A549 (cell line): ENCODE measurements at regions not wholly inside any gene's neighbourhood (a gene's known extent, or its start where the extent isn't known, plus 50 kb on each side); places are given as distances from the start of the nearest gene placed in this dataset.
"Not testable (repeated sequence)": the region's sequence is repeated elsewhere in the genome, so short reads cannot be mapped to it uniquely, and the experiment has no call there.

Source experiments
- ATAC-seq, 2 experiments: fragments of 200-7000 bp in 1 of 2; fragments of >200 bp in 1 of 2; cut with Nextera tagmentation in 1 of 2; cut with Tn5 transposase in 1 of 2; 3 replicates each; pipeline versions ENCODE4 v1.8.0 to v1.9.1; 2018 to 2020; ENCODE audit warnings: mild to moderate bottlenecking in 1 of 2, moderate library complexity in 1 of 2
- CTCF ChIA-PET: fragments of 300-600 bp; sonication (Branson Sonifier 250); formaldehyde crosslinking; extraction: SDS; loops from one replicate; lab custom pipeline; 2021; ENCODE audit warnings: antibody characterized with exemption, inconsistent platforms; lab: Yijun Ruan, JAX
- POLR2A ChIA-PET: fragments of 350-600 bp; formaldehyde crosslinking; extraction: SDS; loops from one replicate; lab custom pipeline; 2021; ENCODE audit warnings: antibody characterized with exemption, inconsistent platforms; lab: Yijun Ruan, JAX
- DNase-seq, 2 experiments: peaks; one replicate each; pipeline versions ENCODE4 v3.0.0 to v3.0.0-alpha.2; 2011 to 2016; ENCODE audit warnings: low read depth in 1 of 2, low spot score in 1 of 2
- FAIRE-seq: peaks from 2 replicates; lab custom pipeline; 2011; peaks lifted over from hg19 to GRCh38; lab: Jason Lieb, UNC
- H3K27ac ChIP-seq, 2 experiments: fragments of >200 bp; sonication (Bioruptor Twin); formaldehyde crosslinking; 3 replicates each; pipeline ENCODE4 v1.5.1; 2016 to 2017
- H3K4me1 ChIP-seq: fragments of >200 bp; sonication (Bioruptor Twin); formaldehyde crosslinking; 3 replicates; pipeline ENCODE4 v1.6.1; 2016
- H3K4me2 ChIP-seq: fragments of >200 bp; sonication (Bioruptor Twin); formaldehyde crosslinking; 3 replicates; pipeline ENCODE4 v1.6.1; 2016
- H3K4me3 ChIP-seq: fragments of >200 bp; sonication (Bioruptor Twin); formaldehyde crosslinking; 3 replicates; pipeline ENCODE4 v1.5.1; 2016
- H3K9me3 ChIP-seq: fragments of >200 bp; sonication (Bioruptor Twin); formaldehyde crosslinking; 3 replicates; pipeline ENCODE4 v1.6.1; 2016
- ATOH8 ChIP-seq: fragments of 250-450 bp; sonication (Bioruptor Pico); IDR thresholded peaks from 2 replicates; pipeline ENCODE4 v1.5.0; 2020; ENCODE audit warnings: low read depth, mild to moderate bottlenecking, moderate library complexity
- CBX2 ChIP-seq: fragments of 200-600 bp; sonication (generic); IDR thresholded peaks from 2 replicates; pipeline ENCODE4 v1.6.1; 2016; ENCODE audit warnings: low read depth, mild to moderate bottlenecking, borderline replicate concordance
- EP300 ChIP-seq, 2 experiments: fragments of >200 bp; sonication (Bioruptor Twin); formaldehyde crosslinking; IDR thresholded peaks; 2 replicates in 1 of 2; 3 replicates in 1 of 2; pipeline ENCODE4 v1.6.1; 2016 to 2017
- ESRRA ChIP-seq: fragments of 150-350 bp; IDR thresholded peaks from 2 replicates; pipeline ENCODE4 v1.6.1; 2014; ENCODE audit warnings: mild to moderate bottlenecking, low read length, borderline replicate concordance
- FOSB ChIP-seq: fragments of 250-450 bp; sonication (Bioruptor Pico); IDR thresholded peaks from 2 replicates; pipeline ENCODE4 v1.5.0; 2020; ENCODE audit warnings: mild to moderate bottlenecking, moderate library complexity
- FOSL2 ChIP-seq, 2 experiments: fragments of 450-650 bp in 1 of 2; fragments of >200 bp in 1 of 2; sonication (Bioruptor Twin) in 1 of 2; formaldehyde crosslinking; IDR thresholded peaks; 2 replicates each; pipeline versions ENCODE4 v1.5.0 to v1.6.1; 2016 to 2020; ENCODE audit warnings: mild to moderate bottlenecking in 1 of 2, moderate library complexity in 1 of 2
- FOXS1 ChIP-seq: fragments of 250-450 bp; sonication (Bioruptor Pico); IDR thresholded peaks from 2 replicates; pipeline ENCODE4 v1.5.0; 2020; ENCODE audit warnings: mild to moderate bottlenecking, moderate library complexity
- GATA3 ChIP-seq: IDR thresholded peaks from 2 replicates; pipeline ENCODE4 v1.6.1; 2012; ENCODE audit warnings: borderline replicate concordance
- HOXB5 ChIP-seq: fragments of 250-450 bp; sonication (Bioruptor Pico); IDR thresholded peaks from 2 replicates; pipeline ENCODE4 v1.5.0; 2020; ENCODE audit warnings: mild to moderate bottlenecking, moderate library complexity
- MYC ChIP-seq: IDR thresholded peaks from 2 replicates; pipeline ENCODE4 v1.6.1; 2012; ENCODE audit warnings: mild to moderate bottlenecking, inconsistent platforms, low read length, improper control_type of control experiment, borderline replicate concordance
- NFE2L2 ChIP-seq: fragments of 150-350 bp; conservative IDR thresholded peaks from 2 replicates; pipeline ENCODE4 v1.6.1; 2014; ENCODE audit warnings: low read length
- PBX3 ChIP-seq: IDR thresholded peaks from 2 replicates; pipeline ENCODE4 v1.6.1; 2012
- PHF8 ChIP-seq: fragments of 200-600 bp; sonication (generic); IDR thresholded peaks from 2 replicates; pipeline ENCODE4 v1.6.1; 2016; ENCODE audit warnings: low read depth, mild to moderate bottlenecking, antibody characterized with exemption, moderate library complexity, borderline replicate concordance
- SMC3 ChIP-seq: fragments of >200 bp; sonication (Bioruptor Twin); formaldehyde crosslinking; IDR thresholded peaks from 3 replicates; pipeline ENCODE4 v1.6.1; 2018; ENCODE audit warnings: inconsistent platforms
- ZFP36 ChIP-seq: fragments of 450-650 bp; IDR thresholded peaks from 2 replicates; pipeline ENCODE4 v1.6.1; 2014; ENCODE audit warnings: borderline replicate concordance; ENCODE audit not compliant: partially characterized antibody
- whole genome bisulfite sequencing: methylation state at CpG from one replicate; pipeline ENCODE4 v1.1.6; 2017; ENCODE audit errors: missing lambda C conversion rate; 5-methylcytosine and 5-hydroxymethylcytosine counted together
- TF ChIP-seq, protein P1 (sequence below): fragments of 200-600 bp; sonication (generic); IDR thresholded peaks from 2 replicates; pipeline ENCODE4 v1.6.1; 2016; ENCODE audit warnings: antibody characterized with exemption, mild to moderate bottlenecking, moderate library complexity
- TF ChIP-seq, protein P2 (sequence below): fragments of 250-450 bp; sonication (Bioruptor Pico); IDR thresholded peaks from 2 replicates; pipeline ENCODE4 v1.5.0; 2021; ENCODE audit warnings: mild to moderate bottlenecking, moderate library complexity, borderline replicate concordance

DNA sequence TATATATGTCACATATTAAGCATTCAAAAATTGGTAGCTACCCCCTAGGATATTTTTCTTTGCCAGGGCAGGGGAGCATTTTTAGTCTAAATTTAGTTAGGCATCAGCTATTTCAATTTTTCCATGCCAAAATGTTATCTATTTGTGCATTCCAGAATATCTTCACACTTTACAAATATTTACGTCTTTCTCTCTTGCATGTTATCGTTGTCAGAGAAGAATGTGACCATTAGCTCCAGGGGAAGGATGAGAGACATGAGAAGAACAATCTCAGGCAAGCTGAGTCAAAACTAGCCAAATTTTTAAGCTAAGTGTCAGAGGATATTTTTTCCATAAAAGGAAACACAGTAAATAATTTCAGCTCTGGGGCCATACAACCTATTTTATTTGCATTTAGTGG lies 885.0 kb upstream of the EPHA5 start:
- 8% methylated on average over 2 of the region's 2 CpGs for WGBS
- ATAC-seq (peak; percentile 47 to 71; a peak in 2 of 6 replicates), DNase-seq (peak in 1 of 2 experiments; percentile 65), FAIRE-seq (no peak)
- peaks cover 14% of the 10 kb centered on the region; the same call in 2 of the 3 replicates for H3K4me1 ChIP-seq
- no peak overlapping the region for H3K4me3 ChIP-seq
- peak overlapping the region; percentile 48 for H3K4me2 ChIP-seq
- TF ChIP-seq PBX3 (no peak), HOXB5 (no peak), NFE2L2 (no peak), GATA3 (peak; percentile 71; the same call in 1 of the 2 replicates), CBX2 (no peak), FOSB (CRISPR knock-in tag) (no peak), ATOH8 (CRISPR knock-in tag) (no peak), SMC3 (no peak), EP300 (IDR thresholded peaks at IDR 0.05) (peak; percentile 21 to 28; a peak in 2 of 5 replicates), ZFP36 (no peak), MYC (no peak), FOXS1 (CRISPR knock-in tag) (no peak), FOSL2 (IDR thresholded peaks at IDR 0.05) (no peak), FOSL2 (CRISPR knock-in tag; IDR thresholded peaks at IDR 0.05) (peak; percentile 52)
- TF ChIP-seq, protein P1, sequence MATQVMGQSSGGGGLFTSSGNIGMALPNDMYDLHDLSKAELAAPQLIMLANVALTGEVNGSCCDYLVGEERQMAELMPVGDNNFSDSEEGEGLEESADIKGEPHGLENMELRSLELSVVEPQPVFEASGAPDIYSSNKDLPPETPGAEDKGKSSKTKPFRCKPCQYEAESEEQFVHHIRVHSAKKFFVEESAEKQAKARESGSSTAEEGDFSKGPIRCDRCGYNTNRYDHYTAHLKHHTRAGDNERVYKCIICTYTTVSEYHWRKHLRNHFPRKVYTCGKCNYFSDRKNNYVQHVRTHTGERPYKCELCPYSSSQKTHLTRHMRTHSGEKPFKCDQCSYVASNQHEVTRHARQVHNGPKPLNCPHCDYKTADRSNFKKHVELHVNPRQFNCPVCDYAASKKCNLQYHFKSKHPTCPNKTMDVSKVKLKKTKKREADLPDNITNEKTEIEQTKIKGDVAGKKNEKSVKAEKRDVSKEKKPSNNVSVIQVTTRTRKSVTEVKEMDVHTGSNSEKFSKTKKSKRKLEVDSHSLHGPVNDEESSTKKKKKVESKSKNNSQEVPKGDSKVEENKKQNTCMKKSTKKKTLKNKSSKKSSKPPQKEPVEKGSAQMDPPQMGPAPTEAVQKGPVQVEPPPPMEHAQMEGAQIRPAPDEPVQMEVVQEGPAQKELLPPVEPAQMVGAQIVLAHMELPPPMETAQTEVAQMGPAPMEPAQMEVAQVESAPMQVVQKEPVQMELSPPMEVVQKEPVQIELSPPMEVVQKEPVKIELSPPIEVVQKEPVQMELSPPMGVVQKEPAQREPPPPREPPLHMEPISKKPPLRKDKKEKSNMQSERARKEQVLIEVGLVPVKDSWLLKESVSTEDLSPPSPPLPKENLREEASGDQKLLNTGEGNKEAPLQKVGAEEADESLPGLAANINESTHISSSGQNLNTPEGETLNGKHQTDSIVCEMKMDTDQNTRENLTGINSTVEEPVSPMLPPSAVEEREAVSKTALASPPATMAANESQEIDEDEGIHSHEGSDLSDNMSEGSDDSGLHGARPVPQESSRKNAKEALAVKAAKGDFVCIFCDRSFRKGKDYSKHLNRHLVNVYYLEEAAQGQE = no peak
- TF ChIP-seq, protein P2, sequence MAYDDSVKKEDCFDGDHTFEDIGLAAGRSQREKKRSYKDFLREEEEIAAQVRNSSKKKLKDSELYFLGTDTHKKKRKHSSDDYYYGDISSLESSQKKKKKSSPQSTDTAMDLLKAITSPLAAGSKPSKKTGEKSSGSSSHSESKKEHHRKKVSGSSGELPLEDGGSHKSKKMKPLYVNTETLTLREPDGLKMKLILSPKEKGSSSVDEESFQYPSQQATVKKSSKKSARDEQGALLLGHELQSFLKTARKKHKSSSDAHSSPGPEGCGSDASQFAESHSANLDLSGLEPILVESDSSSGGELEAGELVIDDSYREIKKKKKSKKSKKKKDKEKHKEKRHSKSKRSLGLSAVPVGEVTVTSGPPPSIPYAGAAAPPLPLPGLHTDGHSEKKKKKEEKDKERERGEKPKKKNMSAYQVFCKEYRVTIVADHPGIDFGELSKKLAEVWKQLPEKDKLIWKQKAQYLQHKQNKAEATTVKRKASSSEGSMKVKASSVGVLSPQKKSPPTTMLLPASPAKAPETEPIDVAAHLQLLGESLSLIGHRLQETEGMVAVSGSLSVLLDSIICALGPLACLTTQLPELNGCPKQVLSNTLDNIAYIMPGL (CRISPR knock-in tag) = no peak
- no peaks in the 10 kb centered on the region for H3K9me3 ChIP-seq
- CTCF ChIA-PET = interaction anchor here (1.2 kb wide), 1 partner anchor 10 kb away, joined by 5 read pairs; no protein-coding TSS in a partner anchor
- POLR2A ChIA-PET = interaction anchor here (1.5 kb wide), 1 partner anchor 10 kb away, joined by 5 read pairs; no protein-coding TSS in a partner anchor
- H3K27ac ChIP-seq = peak overlapping the region in 1 of 2 experiments; percentile 36; a peak in 1 of 6 replicates

- no peaks in the 10 kb centered on the region for H3K9me3 ChIP-seq
- DNase-seq = no peak
- ATAC-seq = peak in 1 of 2 experiments; percentile 48; a peak in 2 of 6 replicates
- no peak for FAIRE-seq
- POLR2A ChIA-PET = no interaction called here
- CTCF ChIA-PET = interaction anchor here (1.2 kb wide), 1 partner anchor 10 kb away, joined by 5 read pairs; no protein-coding TSS in a partner anchor
- H3K4me1 ChIP-seq = peaks cover 14% of the 10 kb centered on the region; the same call in 2 of the 3 replicates
- no peak overlapping the region for H3K4me3 ChIP-seq
- TF ChIP-seq PHF8 = no peak
- TF ChIP-seq ESRRA = no peak
- TF ChIP-seq ATOH8 (CRISPR knock-in tag) = no peak
- peak overlapping the region; percentile 48 for H3K4me2 ChIP-seq
- whole genome bisulfite sequencing = 36% methylated on average over 2 of the region's 2 CpGs
- H3K27ac ChIP-seq = peak overlapping the region in 1 of 2 experiments; percentile 36; a peak in 1 of 6 replicates
Measured at GRCh38 chr4:66554826-66555225, 884.5 kb upstream of the EPHA5 start.

GRCh38 chr4:66545301-66545700 lies 875.0 kb upstream of the EPHA5 start:
- CTCF ChIA-PET = not testable (repeated sequence)

More at GRCh38 chr4:66545301-66545700, 875.0 kb upstream of the EPHA5 start:
- 96% methylated on average over 11 of the region's 11 CpGs for WGBS
- POLR2A ChIA-PET, H3K9me3 ChIP-seq, H3K4me3 ChIP-seq, H3K27ac ChIP-seq, H3K4me1 ChIP-seq, FAIRE-seq, H3K4me2 ChIP-seq, ATAC-seq, DNase-seq: not testable (repeated sequence)
